ENCODE measurements at regions not wholly inside any gene's neighbourhood (a gene's known extent, or its start where the extent isn't known, plus 50 kb on each side); places are given as distances from the start of the nearest gene placed in this dataset.

DNA sequence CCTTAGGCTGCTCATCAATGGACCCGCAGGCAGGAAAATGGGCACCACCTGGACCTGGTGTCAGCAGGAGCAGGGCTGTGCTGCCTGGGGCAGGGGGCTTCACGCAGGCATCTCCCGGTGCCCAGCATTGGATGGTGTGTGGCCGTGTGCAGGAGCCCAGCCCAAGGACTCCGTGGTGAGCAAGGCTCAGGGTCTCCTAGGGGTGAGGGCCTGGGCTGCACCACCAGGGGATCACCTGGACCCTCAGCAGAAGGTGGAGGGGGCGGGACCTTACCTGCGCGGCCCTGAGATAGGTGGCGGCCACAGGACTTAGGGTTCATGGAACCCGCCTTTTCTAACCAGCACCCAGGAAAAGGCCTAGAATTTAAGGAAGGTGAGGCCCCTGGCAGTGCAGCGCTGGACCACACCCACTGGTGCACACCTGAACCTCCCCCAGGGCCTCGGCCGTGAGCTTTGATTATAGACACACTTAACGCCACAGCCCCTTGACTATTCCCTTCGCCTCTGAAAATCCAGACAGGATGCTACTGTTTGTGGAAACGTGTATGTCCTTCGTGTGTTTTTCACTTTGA is 89.0 kb downstream of the TMEM18 start:
- H3K27me3 Mint-ChIP-seq, result peaks cover 5% of the 10 kb centered on the region in 2 donors
- H3K4me3 Mint-ChIP-seq, result no peak overlapping the region
- intact Hi-C loops (cut with micrococcal nuclease), result no loop called here

DNA sequence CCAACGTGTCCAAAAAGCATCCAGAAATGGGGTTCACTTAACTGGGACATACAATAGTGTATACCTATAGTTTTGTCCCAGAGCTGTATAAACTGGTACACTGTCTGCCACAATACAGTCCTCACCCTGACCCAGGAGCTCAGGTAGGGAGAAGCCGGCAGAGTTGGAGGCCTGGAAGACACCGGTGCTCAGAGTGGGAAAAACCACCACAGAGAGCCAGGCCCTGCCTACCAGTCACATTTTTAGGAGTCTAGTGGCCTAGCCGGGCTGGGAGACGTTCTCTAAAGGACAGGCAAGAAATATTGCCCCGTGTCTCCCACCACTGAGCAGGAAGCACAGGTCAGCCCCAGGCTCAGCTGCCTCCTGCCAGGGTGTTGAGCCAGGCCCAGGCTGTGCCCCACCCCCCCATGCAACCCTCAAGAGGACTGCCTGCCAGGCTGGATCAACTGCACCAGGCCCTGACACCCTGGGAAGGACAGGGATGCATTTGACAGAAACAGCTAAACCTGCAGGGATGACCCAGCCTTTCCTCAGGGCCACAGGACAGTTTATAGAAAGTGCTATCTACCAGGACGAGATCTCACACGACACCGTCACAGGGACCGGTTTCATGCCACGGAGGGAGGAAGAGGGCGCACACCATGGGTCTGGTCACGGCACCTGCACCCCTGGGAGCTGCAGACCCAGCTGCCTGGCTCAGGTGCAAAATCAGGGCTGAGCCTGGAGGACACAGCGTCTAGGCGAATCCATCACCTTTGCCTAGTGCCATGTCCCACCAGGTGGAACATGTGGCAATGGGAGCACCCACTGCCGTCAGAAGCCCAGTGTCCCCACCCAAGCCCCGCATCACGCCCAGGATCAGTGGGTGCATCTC is 89.9 kb downstream of the TMEM18 start:
- Histone ChIP-seq H3K27me3 (ENCODE audit: insufficient read depth, low read length) (peaks cover 7% of the 10 kb centered on the region), H3K4me1 (ENCODE audit: insufficient read depth, low read length) (peaks cover 17% of the 10 kb centered on the region), H3K36me3 (ENCODE audit: insufficient read depth, low read length) (no peaks in the 10 kb centered on the region), H3K27ac (ENCODE audit: low read depth, low read length) (no peak overlapping the region), H3K9me3 (ENCODE audit: control insufficient read depth in 1 of 2, low read length in 2 of 2) (no peaks in the 10 kb centered on the region), H3K4me3 (ENCODE audit: low read length in 2 of 2) (no peak overlapping the region)
- intact Hi-C loops (cut with micrococcal nuclease), result no loop called here
- Mint-ChIP-seq H3K9me3 (no peaks in the 10 kb centered on the region), H3K4me1 (peaks cover 10 to 15% (median 11%) of the 10 kb centered on the region in 4 donors), H3K27ac (no peak overlapping the region), H3K36me3 (no peaks in the 10 kb centered on the region), H3K27me3 (peaks cover 5% of the 10 kb centered on the region in 2 donors), H3K4me3 (no peak overlapping the region)
- ChIA-PET POLR2A (ENCODE audit: partially characterized antibody) (no interaction called here), CTCF (ENCODE audit: partially characterized antibody) (no interaction called here)
- DNase-seq, result no peak

More for the DNA sequence above, 89.0 kb downstream of the TMEM18 start:
- H3K27ac Mint-ChIP-seq, result no peak overlapping the region
- Histone ChIP-seq H3K4me3 (ENCODE audit: low read length in 2 of 2) (no peak overlapping the region), H3K4me1 (ENCODE audit: insufficient read depth, low read length) (peaks cover 17% of the 10 kb centered on the region), H3K36me3 (ENCODE audit: insufficient read depth, low read length) (no peaks in the 10 kb centered on the region), H3K27ac (ENCODE audit: low read depth, low read length) (no peak overlapping the region), H3K9me3 (ENCODE audit: control insufficient read depth in 1 of 2, low read length in 2 of 2) (no peaks in the 10 kb centered on the region), H3K27me3 (ENCODE audit: insufficient read depth, low read length) (peaks cover 7% of the 10 kb centered on the region)
- ChIA-PET POLR2A (ENCODE audit: partially characterized antibody) (no interaction called here), CTCF (ENCODE audit: partially characterized antibody) (no interaction called here)
- H3K4me1 Mint-ChIP-seq, result peaks cover 10 to 15% (median 11%) of the 10 kb centered on the region in 4 donors
- H3K36me3 Mint-ChIP-seq, result no peaks in the 10 kb centered on the region
- DNase-seq, result no peak
- H3K9me3 Mint-ChIP-seq, result no peaks in the 10 kb centered on the region

DNA sequence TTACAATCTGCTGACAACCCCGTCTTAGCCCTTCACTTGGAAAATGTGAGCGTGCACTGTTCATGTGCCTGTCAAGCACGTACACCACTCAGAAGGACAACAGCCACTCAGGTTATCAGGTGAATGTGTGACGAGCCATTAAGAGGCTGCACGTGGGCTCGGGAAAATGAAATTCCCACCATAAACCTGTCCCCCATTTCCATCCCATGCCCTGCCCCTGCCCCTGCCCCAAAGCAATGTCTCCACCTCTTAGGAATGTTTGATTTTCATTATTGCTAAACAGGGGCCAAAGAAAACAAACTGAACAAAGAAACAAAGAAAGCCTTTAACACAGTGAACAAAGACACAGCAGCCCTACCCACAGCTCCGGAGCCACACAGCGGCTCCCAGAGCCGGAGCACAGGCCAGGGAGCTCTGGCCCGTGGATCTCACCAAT is 90.5 kb downstream of the TMEM18 start:
- peaks cover 17% of the 10 kb centered on the region for H3K4me1 ChIP-seq (ENCODE audit: insufficient read depth, low read length)
- intact Hi-C loops (cut with micrococcal nuclease), result no loop called here
- DNase-seq, result no peak
- H3K4me1 Mint-ChIP-seq, result peaks cover 10 to 15% (median 11%) of the 10 kb centered on the region in 4 donors
- H3K27me3 ChIP-seq (ENCODE audit: insufficient read depth, low read length), result peaks cover 7% of the 10 kb centered on the region
- H3K27ac Mint-ChIP-seq, result no peak overlapping the region
- H3K4me3 Mint-ChIP-seq, result no peak overlapping the region
- H3K27ac ChIP-seq (ENCODE audit: low read depth, low read length), result no peak overlapping the region
- no peaks in the 10 kb centered on the region for H3K9me3 ChIP-seq (ENCODE audit: control insufficient read depth in 1 of 2, low read length in 2 of 2)
- ChIA-PET CTCF (ENCODE audit: partially characterized antibody) (no interaction called here), POLR2A (ENCODE audit: partially characterized antibody) (no interaction called here)
- no peak overlapping the region for H3K4me3 ChIP-seq (ENCODE audit: low read length in 2 of 2)
- no peaks in the 10 kb centered on the region for H3K36me3 ChIP-seq (ENCODE audit: insufficient read depth, low read length)
- H3K27me3 Mint-ChIP-seq, result peaks cover 5% of the 10 kb centered on the region in 2 donors
- no peaks in the 10 kb centered on the region for H3K36me3 Mint-ChIP-seq
- H3K9me3 Mint-ChIP-seq, result no peaks in the 10 kb centered on the region

DNA sequence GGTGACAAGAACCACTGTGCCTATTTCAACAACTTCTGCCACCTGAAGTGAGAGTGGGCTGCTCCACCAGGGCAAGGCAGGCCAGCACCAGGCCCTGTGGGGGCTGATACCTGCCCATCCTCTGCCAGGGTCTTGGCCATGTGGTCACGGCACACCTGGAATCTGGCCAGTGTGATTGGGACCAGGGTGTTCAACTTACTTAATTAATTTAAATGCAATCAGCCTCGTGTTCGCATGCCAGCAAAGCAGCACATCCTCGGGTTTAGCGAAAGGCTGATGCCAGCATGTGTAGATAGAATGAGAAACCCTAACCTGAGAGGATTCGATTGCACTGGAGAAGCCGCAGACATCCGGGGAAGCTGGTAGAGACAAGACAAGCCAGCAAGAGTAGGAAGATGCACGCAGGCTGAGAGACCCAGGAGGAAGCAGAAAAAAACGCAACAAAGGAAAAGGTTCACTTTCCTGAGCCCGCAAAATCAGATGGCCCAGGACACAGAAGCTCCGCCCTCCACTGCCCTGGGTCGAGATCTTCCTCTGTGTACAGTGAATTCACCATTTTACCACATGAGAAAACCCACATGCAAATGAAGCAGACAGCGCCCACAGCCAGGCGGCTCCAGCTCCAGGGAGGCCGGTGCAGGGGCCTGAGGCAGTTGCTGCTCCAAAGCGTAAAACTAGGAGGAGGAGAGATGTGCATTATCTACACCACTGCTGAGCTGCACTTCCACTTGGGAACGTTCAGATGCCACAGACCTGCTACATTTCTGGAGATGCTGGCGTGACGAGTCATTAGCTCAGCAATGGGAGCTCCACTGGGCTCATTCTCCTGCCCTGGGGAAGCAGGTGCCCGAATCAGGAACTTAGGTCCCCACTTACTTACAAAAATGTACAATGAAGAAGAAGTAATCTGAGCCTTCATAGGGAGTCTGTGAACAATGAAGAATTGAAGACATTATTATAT is 92.1 kb downstream of the TMEM18 start:
- Mint-ChIP-seq H3K4me1 (peaks cover 10 to 15% (median 11%) of the 10 kb centered on the region in 4 donors), H3K27ac (peak overlapping the region in 6 of 7 donors; percentile 6 to 65 (median 52)), H3K36me3 (no peaks in the 10 kb centered on the region), H3K4me3 (peak overlapping the region; percentile 68 to 91 (median 75)), H3K9me3 (no peaks in the 10 kb centered on the region), H3K27me3 (peaks cover 1 to 5% of the 10 kb centered on the region in 2 donors)
- no peaks in the 10 kb centered on the region for H3K9me3 ChIP-seq (ENCODE audit: control insufficient read depth in 1 of 2, low read length in 2 of 2)
- H3K27me3 ChIP-seq (ENCODE audit: insufficient read depth, low read length), result peaks cover 7% of the 10 kb centered on the region
- no peak overlapping the region for H3K27ac ChIP-seq (ENCODE audit: low read depth, low read length)
- peak overlapping the region in 1 of 2 donors; percentile 21 for H3K4me3 ChIP-seq (ENCODE audit: low read length in 2 of 2)
- no peaks in the 10 kb centered on the region for H3K36me3 ChIP-seq (ENCODE audit: insufficient read depth, low read length)
- ChIA-PET POLR2A (ENCODE audit: partially characterized antibody) (no interaction called here), CTCF (ENCODE audit: partially characterized antibody) (interaction anchor here (0.7 kb wide), 1 partner anchor 338 kb away, joined by 3 read pairs; no protein-coding TSS in a partner anchor)
- H3K4me1 ChIP-seq (ENCODE audit: insufficient read depth, low read length), result peaks cover 17% of the 10 kb centered on the region
- intact Hi-C loops (cut with micrococcal nuclease), result no loop called here
- peak; percentile 52 to 65 (median 54) for DNase-seq

DNA sequence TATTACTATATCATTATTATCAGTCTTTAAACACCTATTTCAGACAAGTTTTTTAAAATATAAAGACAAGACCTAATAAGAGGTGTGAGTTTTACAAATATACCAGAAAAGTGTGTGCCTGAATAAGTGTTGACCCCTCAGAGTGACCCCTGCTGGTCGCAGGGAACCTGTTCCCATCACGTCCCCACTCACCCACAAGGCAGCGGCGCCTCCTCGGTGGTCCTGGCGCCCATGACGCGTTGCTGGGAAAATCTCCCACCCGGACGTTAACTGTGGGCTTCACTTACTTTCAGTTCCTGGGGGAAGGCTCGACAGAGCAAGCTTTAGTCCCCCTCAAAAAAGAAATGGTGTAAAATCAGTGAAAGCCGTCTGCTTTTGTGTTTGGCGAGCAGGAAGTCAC is 93.5 kb downstream of the TMEM18 start:
- intact Hi-C loops (cut with micrococcal nuclease), result no loop called here

DNA sequence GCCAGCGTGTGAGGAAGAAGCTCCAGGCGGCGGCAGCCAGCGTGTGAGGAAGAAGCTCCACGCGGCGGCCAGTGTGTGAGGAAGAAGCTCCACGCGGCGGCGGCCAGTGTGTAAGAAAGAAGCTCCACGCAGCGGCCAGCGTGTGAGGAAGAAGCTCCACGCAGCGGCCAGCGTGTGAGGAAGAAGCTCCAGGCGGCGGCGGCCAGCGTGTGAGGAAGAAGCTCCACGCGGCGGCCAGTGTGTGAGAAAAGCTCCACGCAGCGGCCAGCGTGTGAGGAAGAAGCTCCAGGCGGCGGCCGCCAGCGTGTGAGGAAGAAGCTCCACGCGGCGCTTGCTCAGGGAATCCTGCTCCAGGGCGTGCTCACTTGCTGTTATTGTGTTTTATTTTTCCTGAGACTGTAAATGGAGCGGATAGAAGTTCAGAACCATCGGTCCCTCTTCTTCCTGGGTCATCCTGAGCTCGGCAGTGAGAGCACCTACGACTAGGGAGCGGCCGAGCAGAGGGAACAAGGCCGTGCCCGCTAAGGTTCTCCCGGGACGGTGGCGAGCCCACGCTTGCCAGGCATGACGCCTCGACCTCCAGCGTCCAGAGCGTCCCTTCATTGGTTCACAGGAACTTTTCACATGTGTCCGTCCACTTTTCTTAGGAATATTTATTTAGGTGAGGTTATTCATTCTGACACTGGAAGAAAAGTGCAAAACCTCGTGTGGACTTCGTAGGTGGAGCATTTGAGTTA is 94.2 kb downstream of the TMEM18 start:
- H3K9me3 ChIP-seq (ENCODE audit: control insufficient read depth in 1 of 2, low read length in 2 of 2), result no peaks in the 10 kb centered on the region
- Mint-ChIP-seq H3K27ac (no peak overlapping the region), H3K36me3 (no peaks in the 10 kb centered on the region), H3K4me1 (peaks cover 10 to 15% (median 11%) of the 10 kb centered on the region in 4 donors), H3K9me3 (peaks cover 0 to 5% (median 3%) of the 10 kb centered on the region in 8 donors), H3K4me3 (no peak overlapping the region), H3K27me3 (peaks cover 3 to 8% of the 10 kb centered on the region in 2 donors)
- ChIA-PET CTCF (ENCODE audit: partially characterized antibody) (no interaction called here), POLR2A (ENCODE audit: partially characterized antibody) (no interaction called here)
- no peak for DNase-seq
- peaks cover 17% of the 10 kb centered on the region for H3K4me1 ChIP-seq (ENCODE audit: insufficient read depth, low read length)
- no peak overlapping the region for H3K27ac ChIP-seq (ENCODE audit: low read depth, low read length)
- H3K4me3 ChIP-seq (ENCODE audit: low read length in 2 of 2), result no peak overlapping the region
- H3K27me3 ChIP-seq (ENCODE audit: insufficient read depth, low read length), result peaks cover 7% of the 10 kb centered on the region
- intact Hi-C loops (cut with micrococcal nuclease), result no loop called here
- no peaks in the 10 kb centered on the region for H3K36me3 ChIP-seq (ENCODE audit: insufficient read depth, low read length)

More for the DNA sequence above, 93.5 kb downstream of the TMEM18 start:
- POLR2A ChIA-PET (ENCODE audit: partially characterized antibody), result no interaction called here
- peaks cover 7% of the 10 kb centered on the region for H3K27me3 ChIP-seq (ENCODE audit: insufficient read depth, low read length)
- Mint-ChIP-seq H3K4me3 (no peak overlapping the region), H3K27me3 (peaks cover 3 to 4% of the 10 kb centered on the region in 2 donors), H3K27ac (no peak overlapping the region), H3K4me1 (peaks cover 10 to 15% (median 11%) of the 10 kb centered on the region in 4 donors), H3K9me3 (no peaks in the 10 kb centered on the region), H3K36me3 (no peaks in the 10 kb centered on the region)
- H3K4me1 ChIP-seq (ENCODE audit: insufficient read depth, low read length), result peaks cover 17% of the 10 kb centered on the region
- H3K36me3 ChIP-seq (ENCODE audit: insufficient read depth, low read length), result no peaks in the 10 kb centered on the region
- CTCF ChIA-PET (ENCODE audit: partially characterized antibody), result no interaction called here
- DNase-seq, result no peak
- H3K4me3 ChIP-seq (ENCODE audit: low read length in 2 of 2), result no peak overlapping the region
- H3K9me3 ChIP-seq (ENCODE audit: control insufficient read depth in 1 of 2, low read length in 2 of 2), result no peaks in the 10 kb centered on the region
- H3K27ac ChIP-seq (ENCODE audit: low read depth, low read length), result no peak overlapping the region

All from CD4-positive, alpha-beta memory T cell (primary cell).